H1 (cell line): ENCODE measurements at regions not wholly inside any gene's neighbourhood (a gene's known extent, or its start where the extent isn't known, plus 50 kb on each side); places are given as distances from the start of the nearest gene placed in this dataset.

ENCODE experiments used
- CTCF ChIA-PET: fragments of 300-600 bp; sonication (Branson Sonifier 250); formaldehyde crosslinking; loops from one replicate; lab custom pipeline; 2021; ENCODE audit not compliant: partially characterized antibody; lab: Charles Lee
- POLR2A ChIA-PET: fragments of 300-600 bp; sonication (Branson Sonifier 250); formaldehyde crosslinking; loops from one replicate; lab custom pipeline; 2021; ENCODE audit warnings: inconsistent platforms; ENCODE audit not compliant: partially characterized antibody; lab: Charles Lee
- DNase-seq, 2 experiments: peaks; one replicate each; pipeline versions ENCODE4 v3.0.0 to v3.0.0-alpha.2; 2010 to 2022; ENCODE audit warnings: low spot score in 2 of 2, low read depth in 1 of 2, mixed read lengths in 1 of 2
- FAIRE-seq: peaks from 2 replicates; lab custom pipeline; 2011; peaks lifted over from hg19 to GRCh38; lab: Jason Lieb, UNC
- H2AFZ ChIP-seq: 2 replicates; pipeline ENCODE4 v1.8.1; 2012; ENCODE audit warnings: low read length, inconsistent platforms
- H2AK5ac ChIP-seq: 2 replicates; pipeline ENCODE4 v1.6.1; 2013; ENCODE audit warnings: low read depth, low read length
- H2BK120ac ChIP-seq: replicated peaks from 2 replicates; pipeline ENCODE3; 2013; ENCODE audit warnings: low read depth, low read length, inconsistent platforms
- H2BK12ac ChIP-seq: 2 replicates; pipeline ENCODE4 v1.6.1; 2013; ENCODE audit warnings: low read depth, low read length
- H2BK15ac ChIP-seq: 2 replicates; pipeline ENCODE4 v1.6.1; 2013; ENCODE audit warnings: low read length
- H2BK20ac ChIP-seq: 2 replicates; pipeline ENCODE4 v1.6.1; 2013; ENCODE audit warnings: low read length
- H2BK5ac ChIP-seq: 2 replicates; pipeline ENCODE4 v1.6.1; 2013; ENCODE audit warnings: low read depth, low read length
- H3K14ac ChIP-seq: 2 replicates; pipeline ENCODE4 v1.6.1; 2013; ENCODE audit warnings: inconsistent platforms; ENCODE audit not compliant: insufficient read length
- H3K18ac ChIP-seq: 2 replicates; pipeline ENCODE4 v1.6.1; 2013; ENCODE audit warnings: low read length; ENCODE audit errors: extremely low read depth
- H3K23ac ChIP-seq: 2 replicates; pipeline ENCODE4 v1.6.1; 2013; ENCODE audit warnings: inconsistent platforms; ENCODE audit not compliant: insufficient read length
- H3K23me2 ChIP-seq: 2 replicates; pipeline ENCODE4 v1.6.1; 2013; ENCODE audit warnings: low read depth, low read length
- H3K27ac ChIP-seq: 2 replicates; pipeline ENCODE4 v1.6.1; 2011; ENCODE audit warnings: low read depth, low read length, inconsistent platforms
- H3K27me3 ChIP-seq, 4 experiments: replicated peaks in 1 of 4; 1 replicate in 1 of 4; 2 replicates in 3 of 4; pipeline versions ENCODE4 v1.6.1 to v1.8.1; 2011 to 2013; ENCODE audit warnings: low read length in 3 of 4, mild to moderate bottlenecking in 3 of 4, inconsistent platforms in 2 of 4, mixed read lengths in 2 of 4, moderate library complexity in 1 of 4; ENCODE audit not compliant: control insufficient read depth in 3 of 4, insufficient read depth in 3 of 4; ENCODE audit errors: extremely low read depth in 1 of 4
- H3K36me3 ChIP-seq, 4 experiments: 2 replicates each; pipeline versions ENCODE4 v1.6.1 to v1.8.1; 2011 to 2013; ENCODE audit warnings: mild to moderate bottlenecking in 4 of 4, low read length in 3 of 4, moderate library complexity in 2 of 4, control low read depth in 1 of 4, inconsistent platforms in 1 of 4; ENCODE audit not compliant: insufficient read depth in 4 of 4, control insufficient read depth in 2 of 4
- H3K4ac ChIP-seq: replicated peaks from 2 replicates; pipeline ENCODE3; 2013; ENCODE audit warnings: low read length, low read depth, mixed read lengths, inconsistent platforms; ENCODE audit not compliant: insufficient read length
- H3K4me1 ChIP-seq, 4 experiments: replicated peaks in 1 of 4; 1 replicate in 1 of 4; 2 replicates in 3 of 4; pipeline versions ENCODE4 v1.6.1 to v1.8.1; 2011 to 2013; ENCODE audit warnings: low read length in 3 of 4, inconsistent platforms in 2 of 4, mixed read lengths in 1 of 4; ENCODE audit not compliant: insufficient read depth in 4 of 4, control insufficient read depth in 3 of 4
- H3K4me2 ChIP-seq, 2 experiments: 2 replicates each; pipeline versions ENCODE4 v1.6.1 to v1.8.1; 2011 to 2013; ENCODE audit warnings: low read depth in 2 of 2, low read length in 2 of 2, control low read depth in 1 of 2, inconsistent platforms in 1 of 2, mild to moderate bottlenecking in 1 of 2; ENCODE audit not compliant: insufficient read depth in 1 of 2
- H3K4me3 ChIP-seq, 4 experiments: fragments of 200-600, 300-600 bp in 1 of 4; sonication (generic), shearing (Covaris generic), sonication (Bioruptor Twin) in 1 of 4; 2 replicates each; pipeline versions ENCODE4 v1.5.1 to v1.8.1; 2011 to 2016; ENCODE audit warnings: low read length in 4 of 4, low read depth in 3 of 4, control low read depth in 2 of 4, inconsistent platforms in 2 of 4, mild to moderate bottlenecking in 2 of 4, mixed read lengths in 1 of 4, moderate library complexity in 1 of 4; ENCODE audit not compliant: insufficient read depth in 2 of 4; ENCODE audit errors: extremely low read depth in 1 of 4
- H3K56ac ChIP-seq: replicated peaks from 2 replicates; pipeline ENCODE3; 2013; ENCODE audit warnings: low read depth, mild to moderate bottlenecking, mixed read lengths, low read length, inconsistent platforms; ENCODE audit not compliant: insufficient read length
- H3K79me1 ChIP-seq: 2 replicates; pipeline ENCODE4 v1.6.1; 2013; ENCODE audit warnings: low read depth, low read length, control low read depth
- H3K79me2 ChIP-seq, 2 experiments: 2 replicates each; pipeline versions ENCODE4 v1.6.1 to v1.8.1; 2012 to 2013; ENCODE audit warnings: low read length in 2 of 2, mild to moderate bottlenecking in 2 of 2, inconsistent platforms in 1 of 2; ENCODE audit not compliant: insufficient read depth in 2 of 2, control insufficient read depth in 1 of 2
- H3K9ac ChIP-seq, 4 experiments: replicated peaks in 1 of 4; 1 replicate in 1 of 4; 2 replicates in 3 of 4; pipeline versions ENCODE4 v1.6.1 to v1.8.1; 2011 to 2013; ENCODE audit warnings: low read depth in 3 of 4, low read length in 3 of 4, control low read depth in 2 of 4, mild to moderate bottlenecking in 2 of 4, moderate library complexity in 2 of 4, inconsistent platforms in 1 of 4; ENCODE audit errors: extremely low read depth in 1 of 4
- H3K9me3 ChIP-seq, 2 experiments: 2 replicates each; pipeline versions ENCODE4 v1.6.1 to v1.8.1; 2012 to 2013; ENCODE audit warnings: mild to moderate bottlenecking in 2 of 2, moderate library complexity in 2 of 2, control low read depth in 1 of 2, inconsistent platforms in 1 of 2, low read depth in 1 of 2, low read length in 1 of 2, mixed read lengths in 1 of 2; ENCODE audit not compliant: insufficient read depth in 2 of 2
- H4K20me1 ChIP-seq, 2 experiments: replicated peaks in 1 of 2; 2 replicates each; pipeline versions ENCODE3 to v1.8.1; 2011 to 2013; ENCODE audit warnings: inconsistent platforms in 2 of 2, low read length in 2 of 2, mild to moderate bottlenecking in 1 of 2; ENCODE audit not compliant: insufficient read depth in 2 of 2, control insufficient read depth in 1 of 2
- H4K5ac ChIP-seq: 2 replicates; pipeline ENCODE4 v1.6.1; 2013; ENCODE audit warnings: low read length, low read depth, mixed read lengths, inconsistent platforms; ENCODE audit not compliant: insufficient read length
- H4K8ac ChIP-seq: 2 replicates; pipeline ENCODE4 v1.8.0; 2013; ENCODE audit warnings: mild to moderate bottlenecking, moderate library complexity, low read length, inconsistent platforms; ENCODE audit not compliant: insufficient read depth; ENCODE audit errors: extremely low read depth
- H4K91ac ChIP-seq: replicated peaks from 2 replicates; pipeline ENCODE3; 2013; ENCODE audit warnings: low read length, mixed read lengths, inconsistent platforms; ENCODE audit not compliant: insufficient read length
- EGR1 ChIP-seq: IDR thresholded peaks from 2 replicates; pipeline ENCODE4 v1.6.1; 2011; ENCODE audit warnings: low read depth, low read length, borderline replicate concordance
- NRF1 ChIP-seq: IDR thresholded peaks from 2 replicates; pipeline ENCODE4 v1.6.1; 2011; ENCODE audit warnings: mild to moderate bottlenecking, low read depth, low read length, improper control_type of control experiment
- POLR2AphosphoS5 ChIP-seq: IDR thresholded peaks from 2 replicates; pipeline ENCODE4 v1.6.1; 2011; ENCODE audit warnings: low read depth, low read length
- POU5F1 ChIP-seq: IDR thresholded peaks from 2 replicates; pipeline ENCODE4 v1.6.1; 2011; ENCODE audit warnings: low read depth, mild to moderate bottlenecking, low read length, moderate library complexity
- RBBP5 ChIP-seq: IDR thresholded peaks from 2 replicates; pipeline ENCODE4 v1.7.1; 2012; ENCODE audit warnings: low read depth, mild to moderate bottlenecking, inconsistent platforms, low read length, moderate library complexity, borderline replicate concordance
- SP1 ChIP-seq: IDR thresholded peaks from 2 replicates; pipeline ENCODE4 v1.6.1; 2011; ENCODE audit warnings: low read depth, low read length
- SRF ChIP-seq: IDR thresholded peaks from 2 replicates; pipeline ENCODE4 v1.6.1; 2011; ENCODE audit warnings: mild to moderate bottlenecking, low read depth, low read length, moderate library complexity
- SUZ12 ChIP-seq: fragments of 200-600 bp; sonication (generic); IDR thresholded peaks from 2 replicates; pipeline ENCODE4 v1.6.1; 2012; ENCODE audit warnings: mild to moderate bottlenecking, inconsistent platforms, low read length, moderate library complexity, mixed read lengths
- TEAD4 ChIP-seq: IDR thresholded peaks from 2 replicates; pipeline ENCODE4 v1.6.1; 2012; ENCODE audit warnings: low read depth, low read length, inconsistent platforms, mixed read lengths
- USF2 ChIP-seq: IDR thresholded peaks from 2 replicates; pipeline ENCODE4 v1.6.1; 2011; ENCODE audit warnings: low read length, improper control_type of control experiment
- ZNF274 ChIP-seq: IDR thresholded peaks from 2 replicates; pipeline ENCODE4 v1.7.0; 2012; ENCODE audit warnings: low read length, borderline replicate concordance; ENCODE audit errors: extremely low read depth
- WGBS, 2 experiments: shearing (Covaris generic) in 1 of 2; methylation state at CpG; one replicate each; pipeline versions ENCODE4 v1.1.6 to v1.1.7; 2013 to 2015; ENCODE audit warnings: low lambda C conversion rate in 2 of 2, mixed read lengths in 2 of 2, inconsistent platforms in 1 of 2, low coverage in 1 of 2, missing lambda C conversion rate in 1 of 2; ENCODE audit not compliant: insufficient replicate concordance in 2 of 2, insufficient coverage in 1 of 2, insufficient read length in 1 of 2; ENCODE audit errors: extremely low coverage in 1 of 2, missing lambda C conversion rate in 1 of 2; 5-methylcytosine and 5-hydroxymethylcytosine counted together
- TF ChIP-seq, protein P1 (sequence below): IDR thresholded peaks from 2 replicates; pipeline ENCODE4 v1.6.1; 2012; ENCODE audit warnings: inconsistent platforms

DNA sequence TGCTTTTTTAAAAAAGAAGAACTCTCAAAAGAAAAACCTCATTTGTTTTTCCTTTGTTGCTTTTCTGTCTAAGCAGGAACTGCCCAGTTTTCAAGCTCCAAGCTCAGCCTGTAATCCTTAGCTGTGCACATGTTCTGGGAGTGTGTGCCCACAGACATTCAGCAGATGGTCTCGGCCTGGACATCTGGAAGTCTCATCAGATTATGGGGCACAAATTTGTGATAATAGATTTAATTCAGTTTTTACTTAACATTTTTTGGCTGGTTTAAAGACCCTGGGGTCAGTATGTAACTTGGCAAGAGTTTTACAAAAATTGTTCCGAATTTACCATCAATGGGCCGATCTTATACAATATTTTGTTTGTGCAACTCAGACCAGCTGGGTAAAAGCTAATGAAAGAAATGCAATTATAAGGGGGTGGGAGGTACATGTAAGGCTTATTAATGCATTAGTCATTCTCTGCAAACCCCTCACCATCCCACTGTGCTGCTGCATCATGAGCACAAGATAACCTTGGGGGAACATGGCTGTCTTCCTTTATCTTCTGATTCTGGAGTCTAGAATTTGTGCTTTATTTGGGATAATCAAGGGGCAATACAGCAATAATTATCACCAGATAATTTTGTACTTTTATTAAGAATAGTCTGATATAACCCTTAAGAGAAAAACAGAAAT, 86.9 kb upstream of the PHOX2B start:
- Histone ChIP-seq H2BK15ac (no peak overlapping the region), H2BK20ac (no peak overlapping the region), H4K5ac (no peak overlapping the region), H3K9me3 (no peaks in the 10 kb centered on the region), H3K23me2 (no peaks in the 10 kb centered on the region), H3K23ac (no peak overlapping the region), H3K4me2 (no peak overlapping the region), H3K4me1 (no peaks in the 10 kb centered on the region), H4K20me1 (no peaks in the 10 kb centered on the region), H3K36me3 (no peaks in the 10 kb centered on the region), H3K4me3 (no peak overlapping the region), H3K27ac (no peak overlapping the region), H3K79me2 (no peaks in the 10 kb centered on the region), H2AK5ac (no peak overlapping the region), H2BK120ac (no peak overlapping the region), H3K56ac (no peak overlapping the region), H2AFZ (no peak overlapping the region), H3K18ac (no peak overlapping the region), H3K4ac (no peak overlapping the region), H3K14ac (no peak overlapping the region), H3K79me1 (no peaks in the 10 kb centered on the region), H2BK12ac (no peak overlapping the region), H4K91ac (no peak overlapping the region), H2BK5ac (no peak overlapping the region), H3K9ac (no peak overlapping the region), H4K8ac (no peak overlapping the region), H3K27me3 (no peaks in the 10 kb centered on the region; a peak in 1 of 7 replicates)
- FAIRE-seq, result no peak
- no peak for DNase-seq
- CTCF ChIA-PET, result no interaction called here
- 92% methylated on average over 3 of the region's 3 CpGs; no CpG with 5 or more reads in 1 of the 2 experiments for WGBS, 2 experiments
- POLR2A ChIA-PET, result no interaction called here
- TF ChIP-seq EGR1, result no peak
- TF ChIP-seq, protein P1, sequence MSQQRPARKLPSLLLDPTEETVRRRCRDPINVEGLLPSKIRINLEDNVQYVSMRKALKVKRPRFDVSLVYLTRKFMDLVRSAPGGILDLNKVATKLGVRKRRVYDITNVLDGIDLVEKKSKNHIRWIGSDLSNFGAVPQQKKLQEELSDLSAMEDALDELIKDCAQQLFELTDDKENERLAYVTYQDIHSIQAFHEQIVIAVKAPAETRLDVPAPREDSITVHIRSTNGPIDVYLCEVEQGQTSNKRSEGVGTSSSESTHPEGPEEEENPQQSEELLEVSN, result no peak
- TF ChIP-seq RBBP5, result no peak
- TF ChIP-seq NRF1, result no peak
- no peak for TF ChIP-seq TEAD4
- TF ChIP-seq SRF, result no peak
- TF ChIP-seq POU5F1, result no peak
- TF ChIP-seq ZNF274, result no peak
- TF ChIP-seq POLR2AphosphoS5, result no peak
- no peak for TF ChIP-seq USF2
- no peak for TF ChIP-seq SUZ12
- no peak for TF ChIP-seq SP1
